Kidney (tissue), 13 donors: ENCODE measurements at regions not wholly inside any gene's neighbourhood (a gene's known extent, or its start where the extent isn't known, plus 50 kb on each side); places are given as distances from the start of the nearest gene placed in this dataset.

Experiments used
- DNase-seq, 5 donors: peaks; one replicate each; pipeline ENCODE4 v3.0.0-alpha.2; 2013 to 2020
- FAIRE-seq: peaks from 2 replicates; lab custom pipeline; 2012; peaks lifted over from hg19 to GRCh38; lab: Jason Lieb, UNC
- H3K27ac ChIP-seq, 2 donors: one replicate each; pipeline ENCODE4 v1.7.0; 2013; ENCODE audit warnings: low read depth in 2 of 2, low read length in 2 of 2, inconsistent platforms in 1 of 2
- H3K27me3 ChIP-seq: one replicate; pipeline ENCODE4 v1.7.1; 2013; ENCODE audit warnings: low read length, inconsistent platforms; ENCODE audit not compliant: control insufficient read depth, insufficient read depth
- H3K36me3 ChIP-seq, 3 donors: one replicate each; pipeline versions ENCODE4 v1.7.0 to v1.7.1; 2013; ENCODE audit warnings: low read length in 3 of 3, control low read depth in 1 of 3, inconsistent platforms in 1 of 3; ENCODE audit not compliant: insufficient read depth in 3 of 3, control insufficient read depth in 2 of 3
- H3K4me1 ChIP-seq, 3 donors: one replicate each; pipeline versions ENCODE4 v1.7.0 to v1.7.1; 2013; ENCODE audit warnings: low read length in 3 of 3, inconsistent platforms in 1 of 3, low read depth in 1 of 3; ENCODE audit not compliant: control insufficient read depth in 2 of 3, insufficient read depth in 2 of 3
- H3K4me3 ChIP-seq, 3 donors: one replicate each; pipeline versions ENCODE4 v1.7.0 to v1.8.1; 2013; ENCODE audit warnings: low read length in 3 of 3, control low read depth in 1 of 3, inconsistent platforms in 1 of 3
- H3K9ac ChIP-seq, 3 donors: one replicate each; pipeline versions ENCODE4 v1.7.0 to v1.7.1; 2013; ENCODE audit warnings: low read length in 3 of 3, control low read depth in 1 of 3, inconsistent platforms in 1 of 3
- H3K9me3 ChIP-seq, 3 donors: one replicate each; pipeline versions ENCODE4 v1.7.0 to v1.7.1; 2013; ENCODE audit warnings: low read length in 3 of 3, control low read depth in 1 of 3, inconsistent platforms in 1 of 3; ENCODE audit not compliant: control insufficient read depth in 2 of 3, insufficient read depth in 1 of 3
- intact Hi-C: fragments of 100-400 bp; cut with DNase I; formaldehyde crosslinking; loops from one replicate; pipeline ENCODE4 v1.11.1; 2022
- TF ChIP-seq, protein P1 (sequence below): IDR thresholded peaks from 3 replicates; pipeline ENCODE4 v1.5.1; 2012; ENCODE audit warnings: mild to moderate bottlenecking, moderate library complexity, borderline replicate concordance; ENCODE audit not compliant: insufficient read depth; ENCODE audit errors: extremely low read depth
- donor health status: control.
- donor health status: control.
- donor health status: control.
- donor health status: control.
- donor health status: control.
- donor health status: DM: yes; HTN: yes; CAD: no.
- donor health status: Normal renal cell carcinoma (clear cell type).

DNA sequence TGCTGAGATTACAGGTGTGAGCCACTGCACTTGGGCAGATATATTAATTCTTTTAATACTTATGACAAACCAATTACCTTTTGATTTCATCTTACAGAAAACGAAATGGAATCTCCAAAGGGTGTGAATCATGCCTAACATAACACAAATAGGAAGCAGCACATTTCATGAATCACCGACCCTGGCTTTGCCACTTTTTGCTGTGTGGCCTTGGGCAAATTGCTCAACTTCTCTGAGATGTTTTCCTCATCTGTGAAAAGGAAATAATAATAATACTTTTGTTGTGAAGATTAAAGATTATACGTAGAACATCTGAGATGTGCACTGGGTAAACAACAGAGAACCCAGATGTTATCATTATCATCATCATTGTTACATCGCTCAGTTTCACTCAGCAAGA is 50.7 kb upstream of the FREM1 start:
- no peaks in the 10 kb centered on the region for H3K36me3 ChIP-seq
- FAIRE-seq = no peak
- no peak overlapping the region for H3K9ac ChIP-seq
- H3K27ac ChIP-seq = no peak overlapping the region
- DNase-seq = no peak
- H3K4me3 ChIP-seq = peak overlapping the region in 1 of 3 donors; percentile 55
- no peaks in the 10 kb centered on the region for H3K27me3 ChIP-seq
- intact Hi-C loops = no loop called here
- TF ChIP-seq, protein P1, sequence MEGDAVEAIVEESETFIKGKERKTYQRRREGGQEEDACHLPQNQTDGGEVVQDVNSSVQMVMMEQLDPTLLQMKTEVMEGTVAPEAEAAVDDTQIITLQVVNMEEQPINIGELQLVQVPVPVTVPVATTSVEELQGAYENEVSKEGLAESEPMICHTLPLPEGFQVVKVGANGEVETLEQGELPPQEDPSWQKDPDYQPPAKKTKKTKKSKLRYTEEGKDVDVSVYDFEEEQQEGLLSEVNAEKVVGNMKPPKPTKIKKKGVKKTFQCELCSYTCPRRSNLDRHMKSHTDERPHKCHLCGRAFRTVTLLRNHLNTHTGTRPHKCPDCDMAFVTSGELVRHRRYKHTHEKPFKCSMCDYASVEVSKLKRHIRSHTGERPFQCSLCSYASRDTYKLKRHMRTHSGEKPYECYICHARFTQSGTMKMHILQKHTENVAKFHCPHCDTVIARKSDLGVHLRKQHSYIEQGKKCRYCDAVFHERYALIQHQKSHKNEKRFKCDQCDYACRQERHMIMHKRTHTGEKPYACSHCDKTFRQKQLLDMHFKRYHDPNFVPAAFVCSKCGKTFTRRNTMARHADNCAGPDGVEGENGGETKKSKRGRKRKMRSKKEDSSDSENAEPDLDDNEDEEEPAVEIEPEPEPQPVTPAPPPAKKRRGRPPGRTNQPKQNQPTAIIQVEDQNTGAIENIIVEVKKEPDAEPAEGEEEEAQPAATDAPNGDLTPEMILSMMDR = no peak
- no peaks in the 10 kb centered on the region for H3K9me3 ChIP-seq
- no peaks in the 10 kb centered on the region for H3K4me1 ChIP-seq
